Parathyroid adenoma (tissue), 2 donors: ENCODE measurements at regions not wholly inside any gene's neighbourhood (a gene's known extent, or its start where the extent isn't known, plus 50 kb on each side); places are given as distances from the start of the nearest gene placed in this dataset.

Experiments
- H2AFZ ChIP-seq: fragments of 300-600 bp; sonication (generic); one replicate; pipeline ENCODE4 v1.7.0; 2017; ENCODE audit warnings: antibody characterized with exemption, mild to moderate bottlenecking
- H3K27ac ChIP-seq: fragments of 300-600 bp; sonication (generic); one replicate; pipeline ENCODE4 v1.7.0; 2017
- H3K27me3 ChIP-seq: fragments of 300-600 bp; sonication (generic); one replicate; pipeline ENCODE4 v1.7.0; 2017; ENCODE audit warnings: low read length; ENCODE audit not compliant: control insufficient read depth, insufficient read depth
- H3K36me3 ChIP-seq: fragments of 300-600 bp; sonication (generic); one replicate; pipeline ENCODE4 v1.7.0; 2017; ENCODE audit warnings: low read length; ENCODE audit not compliant: control insufficient read depth, insufficient read depth
- H3K4me1 ChIP-seq: fragments of 300-600 bp; sonication (generic); one replicate; pipeline ENCODE4 v1.7.0; 2017; ENCODE audit warnings: control low read depth
- H3K4me2 ChIP-seq: fragments of 300-600 bp; sonication (generic); one replicate; pipeline ENCODE4 v1.7.0; 2017; ENCODE audit warnings: low read length
- H3K4me3 ChIP-seq: fragments of 300-600 bp; sonication (generic); one replicate; pipeline ENCODE4 v1.7.0; 2017; ENCODE audit warnings: low read depth, low read length
- H3K79me2 ChIP-seq: fragments of 300-600 bp; sonication (generic); one replicate; pipeline ENCODE4 v1.7.0; 2017; ENCODE audit warnings: control low read depth
- H3K9ac ChIP-seq: fragments of 300-600 bp; sonication (generic); one replicate; pipeline ENCODE4 v1.7.0; 2017; ENCODE audit warnings: mild to moderate bottlenecking
- H3K9me3 ChIP-seq: fragments of 300-600 bp; sonication (generic); one replicate; pipeline ENCODE4 v1.7.0; 2017; ENCODE audit warnings: low read length; ENCODE audit not compliant: control insufficient read depth
- TF ChIP-seq, protein P1 (sequence below): fragments of 300-600 bp; sonication (generic); IDR thresholded peaks from one replicate; pipeline ENCODE4 v1.7.0; 2017; ENCODE audit warnings: antibody characterized with exemption, mild to moderate bottlenecking
- donor health status: primary hyperparathyroidism.

DNA sequence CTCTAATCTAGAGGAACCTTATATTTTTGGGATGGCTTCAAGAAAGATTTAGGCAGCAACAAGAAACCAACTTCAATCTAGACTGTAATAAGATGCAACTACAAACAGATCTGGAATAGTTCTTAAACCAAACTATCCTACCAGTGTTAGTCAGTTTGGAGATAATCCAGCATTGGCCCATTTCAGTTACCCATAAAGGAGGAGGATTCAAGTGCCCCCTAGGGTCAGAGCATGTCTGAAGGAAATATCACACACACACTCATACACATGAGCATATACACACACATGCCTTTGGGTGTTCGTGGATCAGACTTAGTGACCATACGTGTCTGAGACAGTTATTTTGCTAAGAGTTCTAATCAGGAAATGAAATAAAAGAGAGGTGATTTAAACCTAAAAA, 261.2 kb downstream of the ADAMTS20 start:
- Histone ChIP-seq H3K4me1 (no peaks in the 10 kb centered on the region), H3K79me2 (no peaks in the 10 kb centered on the region), H3K27me3 (no peaks in the 10 kb centered on the region), H3K4me2 (no peak overlapping the region), H2AFZ (no peak overlapping the region), H3K4me3 (no peak overlapping the region), H3K9me3 (no peaks in the 10 kb centered on the region), H3K36me3 (no peaks in the 10 kb centered on the region), H3K27ac (no peak overlapping the region), H3K9ac (no peak overlapping the region)
- TF ChIP-seq, protein P1, sequence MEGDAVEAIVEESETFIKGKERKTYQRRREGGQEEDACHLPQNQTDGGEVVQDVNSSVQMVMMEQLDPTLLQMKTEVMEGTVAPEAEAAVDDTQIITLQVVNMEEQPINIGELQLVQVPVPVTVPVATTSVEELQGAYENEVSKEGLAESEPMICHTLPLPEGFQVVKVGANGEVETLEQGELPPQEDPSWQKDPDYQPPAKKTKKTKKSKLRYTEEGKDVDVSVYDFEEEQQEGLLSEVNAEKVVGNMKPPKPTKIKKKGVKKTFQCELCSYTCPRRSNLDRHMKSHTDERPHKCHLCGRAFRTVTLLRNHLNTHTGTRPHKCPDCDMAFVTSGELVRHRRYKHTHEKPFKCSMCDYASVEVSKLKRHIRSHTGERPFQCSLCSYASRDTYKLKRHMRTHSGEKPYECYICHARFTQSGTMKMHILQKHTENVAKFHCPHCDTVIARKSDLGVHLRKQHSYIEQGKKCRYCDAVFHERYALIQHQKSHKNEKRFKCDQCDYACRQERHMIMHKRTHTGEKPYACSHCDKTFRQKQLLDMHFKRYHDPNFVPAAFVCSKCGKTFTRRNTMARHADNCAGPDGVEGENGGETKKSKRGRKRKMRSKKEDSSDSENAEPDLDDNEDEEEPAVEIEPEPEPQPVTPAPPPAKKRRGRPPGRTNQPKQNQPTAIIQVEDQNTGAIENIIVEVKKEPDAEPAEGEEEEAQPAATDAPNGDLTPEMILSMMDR: no peak

DNA sequence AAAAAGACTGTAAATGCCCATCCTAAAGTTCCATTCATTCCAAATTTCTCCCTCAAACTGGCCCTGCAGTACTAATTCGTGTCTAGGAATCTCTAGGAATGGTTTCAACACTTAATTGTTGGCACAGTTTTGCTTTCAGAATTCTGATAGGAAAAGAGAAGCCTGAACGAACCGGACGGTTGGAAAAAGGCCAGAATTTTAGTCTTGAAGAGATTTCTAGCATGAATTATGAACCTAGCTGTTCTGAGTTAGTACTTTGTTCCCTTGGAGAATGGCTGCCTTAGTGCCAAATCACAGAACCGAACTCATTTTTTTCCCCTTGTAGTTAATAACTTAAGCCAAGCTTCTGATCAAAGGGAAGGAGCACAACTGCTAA, 262.6 kb downstream of the ADAMTS20 start:
- no peaks in the 10 kb centered on the region for H3K36me3 ChIP-seq
- no peaks in the 10 kb centered on the region for H3K79me2 ChIP-seq
- H2AFZ ChIP-seq: no peak overlapping the region
- H3K4me2 ChIP-seq: no peak overlapping the region
- no peak overlapping the region for H3K4me3 ChIP-seq
- H3K9me3 ChIP-seq: no peaks in the 10 kb centered on the region
- TF ChIP-seq, protein P1: no peak
- no peak overlapping the region for H3K27ac ChIP-seq
- no peaks in the 10 kb centered on the region for H3K4me1 ChIP-seq
- no peaks in the 10 kb centered on the region for H3K27me3 ChIP-seq
- no peak overlapping the region for H3K9ac ChIP-seq

DNA sequence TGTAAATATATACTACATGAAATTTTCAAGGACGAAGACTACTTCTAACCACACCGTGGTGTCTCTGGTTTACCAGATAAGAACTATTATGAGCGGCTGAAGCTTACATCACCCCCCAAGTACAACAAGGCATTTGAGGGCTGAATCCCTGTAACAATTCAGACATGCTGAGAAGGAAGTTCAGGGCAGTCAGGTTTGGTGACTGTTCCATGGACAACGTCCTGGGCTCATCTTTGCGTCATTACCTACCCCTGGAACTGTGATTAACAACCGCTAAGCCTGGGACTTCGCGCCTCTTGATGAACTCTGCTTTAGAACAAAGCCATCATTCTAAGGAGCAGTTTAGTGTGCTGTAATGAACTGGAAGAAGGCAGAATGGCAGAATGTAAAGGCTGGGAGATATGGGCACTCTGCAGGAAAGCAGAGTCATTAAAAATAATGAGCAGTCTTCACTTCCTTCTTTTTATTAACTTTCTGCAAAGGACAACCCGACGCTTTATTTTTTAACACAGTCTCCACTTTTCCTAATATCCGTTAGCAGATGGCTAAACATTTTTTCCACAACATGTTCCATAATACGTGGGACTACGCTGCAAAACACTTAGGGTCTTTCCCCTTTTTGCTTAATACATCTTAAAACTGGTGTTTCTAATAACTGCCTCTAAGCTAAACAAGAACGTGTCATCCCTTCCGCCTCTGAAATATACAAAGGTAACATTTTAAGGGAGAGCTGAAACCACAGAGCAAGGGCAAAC, 263.2 kb downstream of the ADAMTS20 start:
- H3K9me3 ChIP-seq: no peaks in the 10 kb centered on the region
- no peak overlapping the region for H3K4me3 ChIP-seq
- no peaks in the 10 kb centered on the region for H3K36me3 ChIP-seq
- H3K4me2 ChIP-seq: no peak overlapping the region
- no peaks in the 10 kb centered on the region for H3K4me1 ChIP-seq
- H3K27ac ChIP-seq: no peak overlapping the region
- no peak overlapping the region for H3K9ac ChIP-seq
- H3K79me2 ChIP-seq: no peaks in the 10 kb centered on the region
- TF ChIP-seq, protein P1: no peak
- H2AFZ ChIP-seq: no peak overlapping the region
- no peaks in the 10 kb centered on the region for H3K27me3 ChIP-seq

DNA sequence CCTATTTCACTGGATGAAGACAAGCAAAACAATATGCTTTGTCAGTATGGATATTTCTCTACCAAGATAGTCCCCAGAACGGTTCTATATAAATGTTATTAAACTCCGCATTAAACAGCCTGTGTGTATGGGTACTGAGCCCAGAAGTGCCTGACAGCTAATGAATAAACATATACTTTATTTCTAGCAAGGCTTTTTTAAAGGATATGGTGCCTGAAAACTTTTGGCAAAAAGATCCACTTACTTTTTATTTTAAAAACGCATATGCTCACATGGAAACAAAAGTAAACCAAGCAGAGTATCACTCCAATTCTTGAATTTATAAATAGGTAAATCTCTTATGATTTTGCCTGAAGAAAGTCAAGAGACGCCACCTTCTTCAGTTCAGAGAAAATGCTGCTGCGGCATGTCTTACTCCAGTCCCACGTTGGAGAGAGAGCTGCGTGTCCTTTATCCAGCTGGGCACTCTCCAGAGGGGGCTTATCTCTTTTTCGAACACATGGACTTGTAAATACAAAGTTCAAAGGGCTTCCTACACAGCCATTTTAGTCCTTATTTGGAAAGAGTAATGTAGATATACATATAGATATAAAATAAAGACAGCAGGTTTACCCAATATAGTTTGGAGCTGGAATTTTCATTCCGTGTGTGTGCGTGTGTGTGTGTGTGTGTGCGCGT, 264.2 kb downstream of the ADAMTS20 start:
- H3K4me3 ChIP-seq: no peak overlapping the region
- no peak overlapping the region for H3K27ac ChIP-seq
- TF ChIP-seq, protein P1: no peak
- H3K79me2 ChIP-seq: no peaks in the 10 kb centered on the region
- H3K9me3 ChIP-seq: no peaks in the 10 kb centered on the region
- H2AFZ ChIP-seq: no peak overlapping the region
- H3K27me3 ChIP-seq: no peaks in the 10 kb centered on the region
- no peak overlapping the region for H3K9ac ChIP-seq
- no peaks in the 10 kb centered on the region for H3K4me1 ChIP-seq
- no peak overlapping the region for H3K4me2 ChIP-seq
- H3K36me3 ChIP-seq: no peaks in the 10 kb centered on the region
